ENCODE measurements at regions not wholly inside any gene's neighbourhood (a gene's known extent, or its start where the extent isn't known, plus 50 kb on each side); places are given as distances from the start of the nearest gene placed in this dataset.

DNA sequence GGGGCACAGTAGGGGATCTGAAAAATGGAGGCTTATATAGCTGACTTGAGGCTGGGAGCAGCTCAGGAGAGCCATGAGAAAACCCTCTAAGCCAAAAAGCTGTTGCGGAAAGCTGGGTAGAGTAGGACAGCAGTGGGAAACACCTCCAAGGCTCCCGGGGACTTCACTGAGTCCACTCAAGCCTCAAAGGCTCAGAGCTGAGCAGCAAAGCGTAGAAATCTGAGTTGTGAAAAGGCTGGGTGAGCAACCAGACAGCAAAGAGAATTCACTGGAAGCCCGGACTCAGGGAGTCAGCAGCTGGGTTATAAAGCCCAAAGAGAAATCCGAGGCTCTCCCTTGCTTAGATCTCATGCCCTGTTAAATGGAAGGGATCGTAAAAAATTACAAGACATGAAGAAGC, 905.0 kb downstream of the EFNB2 start:
- no peak for DNase-seq
- Mint-ChIP-seq H3K27me3 (ENCODE audit: unreplicated experiment) (no peaks in the 10 kb centered on the region), H3K27ac (ENCODE audit: unreplicated experiment) (no peak overlapping the region), H3K9me3 (ENCODE audit: unreplicated experiment) (no peaks in the 10 kb centered on the region), H3K4me1 (ENCODE audit: low read depth, unreplicated experiment) (no peaks in the 10 kb centered on the region), H3K4me3 (ENCODE audit: unreplicated experiment) (no peak overlapping the region), H3K36me3 (ENCODE audit: unreplicated experiment) (no peaks in the 10 kb centered on the region)
- TF ChIP-seq, protein P1, sequence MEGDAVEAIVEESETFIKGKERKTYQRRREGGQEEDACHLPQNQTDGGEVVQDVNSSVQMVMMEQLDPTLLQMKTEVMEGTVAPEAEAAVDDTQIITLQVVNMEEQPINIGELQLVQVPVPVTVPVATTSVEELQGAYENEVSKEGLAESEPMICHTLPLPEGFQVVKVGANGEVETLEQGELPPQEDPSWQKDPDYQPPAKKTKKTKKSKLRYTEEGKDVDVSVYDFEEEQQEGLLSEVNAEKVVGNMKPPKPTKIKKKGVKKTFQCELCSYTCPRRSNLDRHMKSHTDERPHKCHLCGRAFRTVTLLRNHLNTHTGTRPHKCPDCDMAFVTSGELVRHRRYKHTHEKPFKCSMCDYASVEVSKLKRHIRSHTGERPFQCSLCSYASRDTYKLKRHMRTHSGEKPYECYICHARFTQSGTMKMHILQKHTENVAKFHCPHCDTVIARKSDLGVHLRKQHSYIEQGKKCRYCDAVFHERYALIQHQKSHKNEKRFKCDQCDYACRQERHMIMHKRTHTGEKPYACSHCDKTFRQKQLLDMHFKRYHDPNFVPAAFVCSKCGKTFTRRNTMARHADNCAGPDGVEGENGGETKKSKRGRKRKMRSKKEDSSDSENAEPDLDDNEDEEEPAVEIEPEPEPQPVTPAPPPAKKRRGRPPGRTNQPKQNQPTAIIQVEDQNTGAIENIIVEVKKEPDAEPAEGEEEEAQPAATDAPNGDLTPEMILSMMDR (IDR thresholded peaks at IDR 0.05; ENCODE audit: partially characterized antibody, unreplicated experiment): no peak

GRCh38 chr13:105627270-105627669, 908.2 kb downstream of the EFNB2 start:
- TF ChIP-seq, protein P1 (IDR thresholded peaks at IDR 0.05; ENCODE audit: partially characterized antibody, unreplicated experiment): no peak
- no peak for DNase-seq
- no peaks in the 10 kb centered on the region for H3K4me1 Mint-ChIP-seq (ENCODE audit: low read depth, unreplicated experiment)
- H3K27ac Mint-ChIP-seq (ENCODE audit: unreplicated experiment): no peak overlapping the region
- no peaks in the 10 kb centered on the region for H3K9me3 Mint-ChIP-seq (ENCODE audit: unreplicated experiment)
- no peak overlapping the region for H3K4me3 Mint-ChIP-seq (ENCODE audit: unreplicated experiment)
- H3K27me3 Mint-ChIP-seq (ENCODE audit: unreplicated experiment): no peaks in the 10 kb centered on the region
- H3K36me3 Mint-ChIP-seq (ENCODE audit: unreplicated experiment): no peaks in the 10 kb centered on the region

DNA sequence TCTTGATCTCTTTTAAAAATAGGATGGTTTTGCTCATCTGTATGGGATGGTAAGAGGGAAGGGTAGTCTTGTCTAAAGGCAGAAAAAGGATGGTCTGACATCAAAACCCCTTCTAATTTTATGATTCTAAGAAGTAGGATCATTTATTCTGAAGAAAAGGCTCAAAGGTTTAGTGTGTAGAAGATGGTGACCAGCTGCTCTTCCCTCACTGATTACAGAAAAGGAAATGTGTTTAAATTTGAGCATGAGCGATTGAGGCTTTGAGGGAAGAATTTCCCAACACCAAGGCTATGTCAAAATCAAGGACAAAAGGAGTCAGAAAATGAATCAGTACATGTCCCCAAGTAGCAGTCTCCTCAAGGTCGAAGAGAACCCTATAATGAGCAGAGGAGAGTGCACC, 909.8 kb downstream of the EFNB2 start:
- no peak overlapping the region for H3K27ac Mint-ChIP-seq (ENCODE audit: unreplicated experiment)
- H3K27me3 Mint-ChIP-seq (ENCODE audit: unreplicated experiment): no peaks in the 10 kb centered on the region
- H3K4me3 Mint-ChIP-seq (ENCODE audit: unreplicated experiment): no peak overlapping the region
- H3K9me3 Mint-ChIP-seq (ENCODE audit: unreplicated experiment): no peaks in the 10 kb centered on the region
- H3K4me1 Mint-ChIP-seq (ENCODE audit: low read depth, unreplicated experiment): no peaks in the 10 kb centered on the region
- TF ChIP-seq, protein P1 (IDR thresholded peaks at IDR 0.05; ENCODE audit: partially characterized antibody, unreplicated experiment): no peak
- DNase-seq: no peak
- no peaks in the 10 kb centered on the region for H3K36me3 Mint-ChIP-seq (ENCODE audit: unreplicated experiment)

DNA sequence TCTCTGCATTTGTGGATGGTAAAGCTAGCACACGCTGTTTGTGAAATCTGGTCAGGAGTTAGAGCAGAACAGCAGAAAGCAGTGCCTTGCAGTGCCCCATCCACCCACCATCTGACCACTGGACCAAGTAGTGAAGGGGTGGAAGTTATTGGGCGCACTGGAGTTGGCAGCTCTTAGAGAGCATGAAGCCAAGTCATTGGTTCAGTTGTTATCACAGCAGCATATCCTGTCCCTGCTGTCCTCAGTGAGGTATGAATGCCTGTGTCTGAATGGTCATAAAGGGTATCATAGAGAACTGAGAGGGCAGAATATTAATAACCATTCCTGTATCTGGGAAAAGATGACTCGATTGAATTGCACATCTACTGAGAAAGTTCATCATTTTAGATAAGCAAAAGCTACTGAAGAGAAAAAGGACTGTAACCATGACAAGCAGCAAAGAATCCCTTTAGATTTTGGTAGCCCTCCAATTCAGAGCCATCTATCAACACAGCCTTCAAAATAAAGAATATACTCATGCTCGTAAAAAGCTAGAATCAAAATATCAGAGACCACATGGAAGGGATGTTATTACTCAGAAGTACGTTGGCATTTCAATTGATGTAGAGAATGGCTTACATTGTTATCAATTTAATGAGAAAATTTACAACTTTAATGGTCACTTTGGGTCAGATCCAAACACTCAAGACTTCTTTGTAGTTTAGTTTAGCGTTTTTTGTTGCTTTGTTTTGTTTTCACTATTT, 919.0 kb downstream of the EFNB2 start:
- Mint-ChIP-seq H3K36me3 (ENCODE audit: unreplicated experiment) (no peaks in the 10 kb centered on the region), H3K4me3 (ENCODE audit: unreplicated experiment) (no peak overlapping the region), H3K9me3 (ENCODE audit: unreplicated experiment) (no peaks in the 10 kb centered on the region), H3K27ac (ENCODE audit: unreplicated experiment) (no peak overlapping the region), H3K4me1 (ENCODE audit: low read depth, unreplicated experiment) (no peaks in the 10 kb centered on the region), H3K27me3 (ENCODE audit: unreplicated experiment) (no peaks in the 10 kb centered on the region)
- no peak for DNase-seq
- TF ChIP-seq, protein P1 (IDR thresholded peaks at IDR 0.05; ENCODE audit: partially characterized antibody, unreplicated experiment): no peak

- DNase-seq: no peak
- Mint-ChIP-seq H3K4me1 (ENCODE audit: low read depth, unreplicated experiment) (no peaks in the 10 kb centered on the region), H3K27me3 (ENCODE audit: unreplicated experiment) (no peaks in the 10 kb centered on the region), H3K36me3 (ENCODE audit: unreplicated experiment) (no peaks in the 10 kb centered on the region), H3K27ac (ENCODE audit: unreplicated experiment) (no peak overlapping the region), H3K9me3 (ENCODE audit: unreplicated experiment) (no peaks in the 10 kb centered on the region), H3K4me3 (ENCODE audit: unreplicated experiment) (no peak overlapping the region)
- TF ChIP-seq, protein P1 (IDR thresholded peaks at IDR 0.05; ENCODE audit: partially characterized antibody, unreplicated experiment): no peak
Measured at GRCh38 chr13:105612541-105612940, 922.9 kb downstream of the EFNB2 start.
